ENCODE measurements at regions not wholly inside any gene's neighbourhood (a gene's known extent, or its start where the extent isn't known, plus 50 kb on each side); places are given as distances from the start of the nearest gene placed in this dataset.

DNA sequence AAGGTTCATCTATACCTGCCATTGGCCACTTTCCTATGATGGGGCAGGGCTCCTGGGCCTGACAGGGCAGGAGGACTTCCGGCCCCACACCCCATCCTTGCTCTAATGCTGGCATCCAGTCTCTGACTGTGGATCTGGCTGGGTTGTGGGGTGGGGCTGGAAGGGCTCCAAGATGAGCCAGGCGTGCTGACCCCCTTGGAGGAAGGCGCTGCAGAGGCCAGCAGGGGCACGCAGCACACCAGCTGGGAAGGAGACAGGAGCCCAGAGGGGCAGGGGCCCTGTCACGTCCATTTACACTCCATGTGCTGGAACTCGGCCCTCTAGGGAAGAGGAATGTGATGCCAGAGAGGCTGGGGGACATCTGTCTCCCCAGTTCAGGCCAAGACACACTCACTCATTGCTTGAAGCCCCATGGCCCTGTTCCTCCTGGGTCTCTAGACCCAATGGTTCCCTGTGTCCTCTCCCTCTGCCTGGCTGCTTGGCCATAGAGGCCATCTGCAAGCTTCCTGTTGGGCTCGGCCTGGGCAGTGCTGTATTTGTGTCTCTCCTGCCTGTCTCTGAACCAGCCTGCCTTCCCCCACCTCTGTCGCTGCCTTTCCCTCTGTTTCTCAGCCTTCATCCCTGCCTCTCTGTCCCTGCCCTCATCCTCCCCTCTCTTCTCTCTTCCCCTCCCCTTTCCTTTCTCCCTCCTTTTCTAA is 67.5 kb upstream of the NECTIN1 start:
- 84% methylated on average over 8 of the region's 8 CpGs for WGBS

DNA sequence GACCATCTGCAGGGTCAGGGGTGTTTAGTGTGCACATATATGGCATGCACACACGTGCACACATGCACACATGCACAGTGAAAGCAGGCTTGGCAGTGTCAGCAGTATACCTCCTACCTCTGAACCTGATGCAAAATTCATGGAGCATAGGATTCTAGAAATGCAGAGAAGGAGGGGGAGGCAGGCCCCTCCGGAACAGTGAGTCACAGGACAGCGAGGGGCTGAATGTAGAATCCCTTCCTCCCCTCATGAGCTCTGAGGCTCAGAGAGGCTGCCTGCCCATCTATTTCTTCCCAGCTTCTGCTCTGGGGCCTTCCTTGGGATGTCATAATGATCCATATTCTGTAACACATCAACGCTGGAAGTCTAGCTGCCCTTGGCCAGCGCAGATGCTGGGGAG is 66.7 kb upstream of the NECTIN1 start:
- no peak for DNase-seq (ENCODE audit: low spot score)
- Histone ChIP-seq H3K4me3 (no peak overlapping the region), H3K36me3 (no peaks in the 10 kb centered on the region), H3K27me3 (replicated peaks; ENCODE audit: insufficient read depth) (no peaks in the 10 kb centered on the region), H3K9me3 (no peaks in the 10 kb centered on the region), H3K27ac (no peak overlapping the region), H3K4me1 (replicated peaks) (no peaks in the 10 kb centered on the region)
- 96% methylated on average over 5 of the region's 5 CpGs for WGBS
- TF ChIP-seq, protein P1, sequence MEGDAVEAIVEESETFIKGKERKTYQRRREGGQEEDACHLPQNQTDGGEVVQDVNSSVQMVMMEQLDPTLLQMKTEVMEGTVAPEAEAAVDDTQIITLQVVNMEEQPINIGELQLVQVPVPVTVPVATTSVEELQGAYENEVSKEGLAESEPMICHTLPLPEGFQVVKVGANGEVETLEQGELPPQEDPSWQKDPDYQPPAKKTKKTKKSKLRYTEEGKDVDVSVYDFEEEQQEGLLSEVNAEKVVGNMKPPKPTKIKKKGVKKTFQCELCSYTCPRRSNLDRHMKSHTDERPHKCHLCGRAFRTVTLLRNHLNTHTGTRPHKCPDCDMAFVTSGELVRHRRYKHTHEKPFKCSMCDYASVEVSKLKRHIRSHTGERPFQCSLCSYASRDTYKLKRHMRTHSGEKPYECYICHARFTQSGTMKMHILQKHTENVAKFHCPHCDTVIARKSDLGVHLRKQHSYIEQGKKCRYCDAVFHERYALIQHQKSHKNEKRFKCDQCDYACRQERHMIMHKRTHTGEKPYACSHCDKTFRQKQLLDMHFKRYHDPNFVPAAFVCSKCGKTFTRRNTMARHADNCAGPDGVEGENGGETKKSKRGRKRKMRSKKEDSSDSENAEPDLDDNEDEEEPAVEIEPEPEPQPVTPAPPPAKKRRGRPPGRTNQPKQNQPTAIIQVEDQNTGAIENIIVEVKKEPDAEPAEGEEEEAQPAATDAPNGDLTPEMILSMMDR (IDR thresholded peaks at IDR 0.05), result no peak
- TF ChIP-seq POLR2A (IDR thresholded peaks at IDR 0.05) (no peak), POLR2AphosphoS5 (IDR thresholded peaks at IDR 0.05) (no peak)
- intact Hi-C loops (cut with DNase I), result no loop called here

More for the DNA sequence above, 67.5 kb upstream of the NECTIN1 start:
- DNase-seq (ENCODE audit: low spot score), result no peak
- intact Hi-C loops (cut with DNase I), result no loop called here
- Histone ChIP-seq H3K27ac (no peak overlapping the region), H3K9me3 (no peaks in the 10 kb centered on the region), H3K4me1 (replicated peaks) (no peaks in the 10 kb centered on the region), H3K4me3 (no peak overlapping the region), H3K36me3 (no peaks in the 10 kb centered on the region), H3K27me3 (replicated peaks; ENCODE audit: insufficient read depth) (no peaks in the 10 kb centered on the region)
- TF ChIP-seq, protein P1 (IDR thresholded peaks at IDR 0.05), result no peak
- TF ChIP-seq POLR2AphosphoS5 (IDR thresholded peaks at IDR 0.05) (no peak), POLR2A (IDR thresholded peaks at IDR 0.05) (no peak)

- TF ChIP-seq POLR2AphosphoS5 (IDR thresholded peaks at IDR 0.05), result no peak
- TF ChIP-seq, protein P1 (IDR thresholded peaks at IDR 0.05), result no peak
- TF ChIP-seq POLR2A (IDR thresholded peaks at IDR 0.05), result no peak
- Histone ChIP-seq H3K4me1 (replicated peaks) (no peaks in the 10 kb centered on the region), H3K27me3 (replicated peaks; ENCODE audit: insufficient read depth) (no peaks in the 10 kb centered on the region), H3K9me3 (no peaks in the 10 kb centered on the region), H3K36me3 (no peaks in the 10 kb centered on the region), H3K4me3 (no peak overlapping the region), H3K27ac (no peak overlapping the region)
- intact Hi-C loops (cut with DNase I), result no loop called here
- no peak for DNase-seq (ENCODE audit: low spot score)
- WGBS, result 83% methylated on average over 12 of the region's 12 CpGs
Observed at GRCh38 chr11:119795231-119795630, 66.2 kb upstream of the NECTIN1 start.

DNA sequence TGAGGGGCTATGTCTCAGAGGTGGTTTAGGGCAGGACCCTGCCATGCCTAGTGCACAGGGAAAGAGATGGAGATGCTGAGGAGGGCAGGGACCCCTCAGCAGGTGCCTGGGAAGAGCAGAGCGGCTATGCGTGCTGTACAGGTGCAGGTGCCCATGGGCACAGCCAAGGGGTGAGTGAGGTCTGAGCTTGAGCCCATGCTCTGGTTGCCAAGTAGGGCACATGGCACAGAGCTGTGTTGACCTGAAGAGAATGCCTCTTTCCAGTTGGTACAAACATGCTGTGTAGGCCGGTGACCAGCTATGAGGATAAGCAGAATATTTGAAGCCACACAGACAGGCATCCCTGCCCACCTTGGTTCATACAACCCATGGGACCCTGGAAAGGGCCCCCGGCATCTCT is 65.8 kb upstream of the NECTIN1 start:
- WGBS, result 94% methylated on average over 4 of the region's 4 CpGs
- no peak overlapping the region for H3K4me3 ChIP-seq
- TF ChIP-seq, protein P1 (IDR thresholded peaks at IDR 0.05), result no peak
- TF ChIP-seq POLR2AphosphoS5 (IDR thresholded peaks at IDR 0.05) (no peak), POLR2A (IDR thresholded peaks at IDR 0.05) (no peak)
- H3K4me1 ChIP-seq (replicated peaks), result no peaks in the 10 kb centered on the region
- H3K36me3 ChIP-seq, result no peaks in the 10 kb centered on the region
- no peak overlapping the region for H3K27ac ChIP-seq
- DNase-seq (ENCODE audit: low spot score), result no peak
- no peaks in the 10 kb centered on the region for H3K27me3 ChIP-seq (replicated peaks; ENCODE audit: insufficient read depth)
- intact Hi-C loops (cut with DNase I), result no loop called here
- H3K9me3 ChIP-seq, result no peaks in the 10 kb centered on the region

DNA sequence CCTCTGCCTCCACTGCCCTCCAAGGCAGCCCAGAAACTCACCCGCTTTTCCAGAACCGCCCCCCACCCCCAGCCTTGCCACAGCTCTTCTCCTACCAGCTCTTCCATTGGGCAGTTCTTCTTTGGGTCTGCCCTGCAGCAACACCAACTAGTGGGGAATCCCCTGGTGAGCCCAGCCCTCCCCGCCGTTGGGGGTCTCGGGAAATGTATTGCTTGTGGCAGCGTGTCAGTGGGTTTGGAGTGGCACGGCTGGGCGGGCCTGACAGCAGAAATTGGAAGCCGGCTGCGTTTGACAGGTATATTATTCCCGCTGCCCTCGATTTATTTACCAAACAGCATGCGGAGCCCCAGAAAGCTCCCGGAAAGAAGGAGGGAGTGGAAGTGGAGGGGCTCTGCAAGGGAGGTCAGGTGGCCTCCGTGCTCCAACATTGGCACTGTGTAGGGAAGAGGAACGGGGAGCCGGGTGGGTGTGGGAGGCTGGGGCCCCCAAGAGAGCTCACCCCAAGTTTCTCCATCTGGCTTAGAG is 65.2 kb upstream of the NECTIN1 start:
- TF ChIP-seq, protein P1 (IDR thresholded peaks at IDR 0.05), result no peak
- TF ChIP-seq POLR2AphosphoS5 (IDR thresholded peaks at IDR 0.05), result no peak
- Histone ChIP-seq H3K27me3 (replicated peaks; ENCODE audit: insufficient read depth) (no peaks in the 10 kb centered on the region), H3K9me3 (no peaks in the 10 kb centered on the region), H3K36me3 (no peaks in the 10 kb centered on the region), H3K4me1 (replicated peaks) (no peaks in the 10 kb centered on the region), H3K4me3 (no peak overlapping the region), H3K27ac (no peak overlapping the region)
- intact Hi-C loops (cut with DNase I), result no loop called here
- WGBS, result 65% methylated on average over 17 of the region's 17 CpGs
- no peak for DNase-seq (ENCODE audit: low spot score)

All from prostate gland (tissue), 2 donors.